OCI-LY1 (cell line): ENCODE measurements at regions not wholly inside any gene's neighbourhood (a gene's known extent, or its start where the extent isn't known, plus 50 kb on each side); places are given as distances from the start of the nearest gene placed in this dataset.
"Not testable (repeated sequence)": the region's sequence is repeated elsewhere in the genome, so short reads cannot be mapped to it uniquely, and the experiment has no call there.

Experiments
- CTCF ChIP-seq: fragments of 200-600 bp; sonication (generic), shearing (Covaris generic); IDR thresholded peaks from 2 replicates; pipeline ENCODE4 v1.5.1; 2017; ENCODE audit warnings: mild to moderate bottlenecking, antibody characterized with exemption, low read length, moderate library complexity, mixed read lengths
- EZH2 ChIP-seq: fragments of 200-600 bp; sonication (generic), shearing (Covaris generic); IDR thresholded peaks from 2 replicates; pipeline ENCODE4 v1.8.0; 2017; ENCODE audit warnings: borderline replicate concordance, mixed run types, mild to moderate bottlenecking, antibody characterized with exemption, low read length, moderate library complexity, mixed read lengths

- TF ChIP-seq CTCF, EZH2: not testable (repeated sequence)
Observed at GRCh38 chr7:16250655-16251054, 170.7 kb downstream of the CRPPA start.
